Fibroblast of skin of right biceps (primary cell): ENCODE measurements at regions not wholly inside any gene's neighbourhood (a gene's known extent, or its start where the extent isn't known, plus 50 kb on each side); places are given as distances from the start of the nearest gene placed in this dataset.

Experiments used
- DNase-seq: peaks from one replicate; pipeline ENCODE4 v3.0.0-alpha.2; 2013

GRCh38 chrX:34875204-34875603 is 67.4 kb upstream of the FAM47B start:
- DNase-seq = peak; percentile 63

DNA sequence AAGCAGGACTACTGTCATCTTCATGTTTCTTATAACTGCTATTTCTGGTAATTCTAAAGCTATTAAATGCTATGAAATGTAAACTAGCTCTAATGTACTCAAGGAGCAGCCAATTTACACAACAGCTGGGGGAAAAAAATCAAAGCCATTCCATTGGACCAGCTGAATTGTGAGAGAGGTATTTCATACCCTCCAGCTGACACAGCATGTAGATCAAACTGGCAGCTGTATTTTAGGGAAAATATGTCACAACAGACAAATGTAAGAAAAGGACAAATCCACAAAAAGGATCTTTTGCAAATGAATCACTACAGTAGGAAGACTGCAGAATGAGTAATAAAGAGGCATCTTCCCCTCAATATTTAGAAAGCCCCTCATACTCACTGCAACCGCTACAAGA is 65.2 kb upstream of the FAM47B start:
- DNase-seq = peak; percentile 78

- peak; percentile 35 for DNase-seq
Measured at GRCh38 chrX:34879346-34879745, 63.2 kb upstream of the FAM47B start.

DNA sequence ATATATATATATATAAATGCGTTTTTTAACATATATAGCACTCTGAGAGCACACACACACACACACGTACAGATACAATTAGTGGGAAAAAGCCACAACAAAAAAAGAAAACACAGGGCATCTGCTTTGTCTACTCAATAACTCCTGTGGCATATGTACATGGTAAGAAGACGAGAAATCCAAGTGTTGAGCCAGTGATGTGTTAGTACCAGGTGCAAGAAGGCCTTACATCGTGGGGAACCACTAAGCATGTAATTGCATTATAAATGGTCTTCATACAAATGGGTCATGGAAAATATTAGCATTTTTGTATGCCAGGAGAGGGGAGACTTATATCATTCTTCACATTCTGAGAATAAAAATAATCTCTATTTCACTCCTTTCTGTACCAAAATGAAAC is 62.7 kb upstream of the FAM47B start:
- DNase-seq = no peak

DNA sequence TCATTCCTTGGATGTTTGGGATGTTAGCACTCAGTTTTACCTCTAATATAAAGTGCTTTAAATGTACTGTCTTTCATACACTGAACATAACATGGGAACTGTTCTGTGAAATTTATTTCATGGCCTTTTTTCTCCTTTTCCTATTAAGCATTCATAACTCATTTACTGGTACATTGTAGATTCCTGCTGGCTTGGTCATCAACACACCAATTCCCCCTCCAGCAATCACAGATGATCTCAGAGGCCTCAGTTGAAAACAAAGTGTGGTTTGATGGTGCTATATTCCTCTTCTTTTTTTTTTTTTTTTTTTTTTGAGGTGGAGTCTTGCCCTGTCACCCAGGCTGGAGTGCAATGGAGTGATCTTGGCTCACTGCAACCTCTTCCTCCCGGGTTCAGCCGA is 61.9 kb upstream of the FAM47B start:
- peak; percentile 85 for DNase-seq

DNA sequence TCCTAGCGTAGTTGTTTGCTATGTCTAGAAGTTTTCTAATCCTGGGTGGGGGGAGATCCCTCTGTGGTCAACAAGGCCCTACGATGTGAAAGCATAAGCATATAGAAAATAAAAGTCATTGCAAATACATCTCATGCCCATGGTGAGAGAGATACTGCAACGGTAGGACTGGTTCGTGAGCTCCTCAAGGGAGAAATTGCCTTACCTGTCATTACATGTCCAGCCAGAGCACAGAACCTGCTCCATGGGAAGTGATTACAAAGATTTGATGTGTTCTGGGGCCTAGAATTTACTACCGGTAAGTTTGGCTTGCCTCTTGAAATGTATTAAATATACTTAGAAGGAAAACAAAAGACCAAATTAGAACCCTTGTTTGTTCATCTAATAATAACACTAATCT is 60.9 kb upstream of the FAM47B start:
- DNase-seq = no peak

GRCh38 chrX:34884817-34885216 is 57.8 kb upstream of the FAM47B start:
- DNase-seq = peak; percentile 82

GRCh38 chrX:34886011-34886410 is 56.6 kb upstream of the FAM47B start:
- peak; percentile 33 for DNase-seq

GRCh38 chrX:34891391-34891790 is 51.2 kb upstream of the FAM47B start:
- DNase-seq = no peak
